Neural progenitor cell (in vitro differentiated cells): ENCODE measurements at regions not wholly inside any gene's neighbourhood (a gene's known extent, or its start where the extent isn't known, plus 50 kb on each side); places are given as distances from the start of the nearest gene placed in this dataset.
A peak's percentile ranks its signal among the peaks of the same experiment; 100 is the strongest.

Experiments
- DNase-seq: peaks from one replicate; pipeline ENCODE4 v3.0.0-alpha.2; 2016; ENCODE audit warnings: low spot score
- H2AFZ ChIP-seq: fragments of 200-600 bp; sonication (generic); replicated peaks from 2 replicates; pipeline ENCODE4 v1.6.1; 2016; ENCODE audit warnings: antibody characterized with exemption
- H3F3A ChIP-seq: fragments of 200-600 bp; sonication (generic); 2 replicates; pipeline ENCODE4 v1.6.1; 2016; ENCODE audit warnings: antibody characterized with exemption, low read depth
- H3K27ac ChIP-seq: fragments of 200-600 bp; sonication (generic); 2 replicates; pipeline ENCODE4 v1.5.1; 2016; ENCODE audit warnings: mild to moderate bottlenecking
- H3K27me3 ChIP-seq: fragments of 200-600 bp; sonication (generic); 2 replicates; pipeline ENCODE4 v1.6.1; 2016; ENCODE audit warnings: mild to moderate bottlenecking, moderate library complexity
- H3K36me3 ChIP-seq: fragments of 200-600 bp; sonication (generic); 2 replicates; pipeline ENCODE4 v1.5.1; 2016
- H3K4me1 ChIP-seq: fragments of 200-600 bp; sonication (generic); 2 replicates; pipeline ENCODE4 v1.6.1; 2016; ENCODE audit warnings: mixed run types
- H3K4me2 ChIP-seq: fragments of 200-600 bp; sonication (generic); 2 replicates; pipeline ENCODE4 v1.6.1; 2016
- H3K4me3 ChIP-seq: fragments of 200-600 bp; sonication (generic); 2 replicates; pipeline ENCODE4 v1.5.1; 2016
- H3K79me2 ChIP-seq: fragments of 200-600 bp; sonication (generic); 2 replicates; pipeline ENCODE4 v1.6.1; 2016; ENCODE audit warnings: low read depth
- H3K9ac ChIP-seq: fragments of 200-600 bp; sonication (generic); 2 replicates; pipeline ENCODE4 v1.6.1; 2016
- H3K9me3 ChIP-seq: fragments of 200-600 bp; sonication (generic); 2 replicates; pipeline ENCODE4 v1.5.1; 2016; ENCODE audit warnings: low read depth
- H4K20me1 ChIP-seq: fragments of 200-600 bp; sonication (generic); 2 replicates; pipeline ENCODE4 v1.6.1; 2016; ENCODE audit warnings: low read depth
- H3K27ac Mint-ChIP-seq: 3 replicates; pipeline ENCODE4 v1.8.0; 2021; ENCODE audit warnings: mixed read lengths
- H3K27me3 Mint-ChIP-seq: 2 replicates; pipeline ENCODE4 v1.8.0; 2022; ENCODE audit warnings: low read depth, mild to moderate bottlenecking, inconsistent platforms, moderate library complexity, mixed read lengths; ENCODE audit not compliant: insufficient read depth
- H3K36me3 Mint-ChIP-seq: 3 replicates; pipeline ENCODE4 v1.8.0; 2021; ENCODE audit warnings: mixed read lengths
- H3K4me1 Mint-ChIP-seq: 3 replicates; pipeline ENCODE4 v1.8.0; 2021; ENCODE audit warnings: mixed read lengths
- H3K4me3 Mint-ChIP-seq: 3 replicates; pipeline ENCODE4 v1.8.0; 2021; ENCODE audit warnings: mild to moderate bottlenecking, moderate library complexity, mixed read lengths
- H3K9me3 Mint-ChIP-seq: 3 replicates; pipeline ENCODE4 v1.8.0; 2020; ENCODE audit warnings: mixed read lengths
- EZH2 ChIP-seq: fragments of 200-600 bp; sonication (generic); IDR thresholded peaks from 2 replicates; pipeline ENCODE4 v1.6.1; 2017; ENCODE audit warnings: antibody characterized with exemption, mild to moderate bottlenecking, moderate library complexity
- EZH2phosphoT487 ChIP-seq: fragments of 200-600 bp; sonication (generic); IDR thresholded peaks from 2 replicates; pipeline ENCODE4 v1.6.1; 2017; ENCODE audit warnings: antibody characterized with exemption
- TF ChIP-seq, protein P1 (sequence below): fragments of 200-600 bp; sonication (generic); IDR thresholded peaks from 2 replicates; pipeline ENCODE4 v1.5.1; 2017; ENCODE audit warnings: antibody characterized with exemption, mild to moderate bottlenecking

DNA sequence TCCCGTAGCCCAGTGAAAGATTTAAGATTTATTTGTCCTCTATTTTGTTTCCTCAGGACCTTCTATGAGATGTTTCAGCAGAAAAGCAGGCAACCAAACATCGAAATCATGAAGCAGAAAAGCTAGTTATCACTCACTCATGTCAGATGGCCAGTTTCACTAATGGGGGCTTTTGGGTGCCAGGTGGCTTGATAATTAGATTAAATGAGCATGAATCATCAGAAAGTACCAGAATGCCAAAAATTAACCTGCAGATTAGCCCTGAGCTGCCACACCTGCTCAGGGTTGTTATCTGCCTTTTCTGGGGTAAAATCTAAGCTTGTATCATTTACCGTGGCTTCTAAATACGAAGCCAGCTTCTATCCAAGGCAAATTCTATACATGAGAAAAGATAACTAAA, 1017.5 kb downstream of the XPNPEP1 start:
- Mint-ChIP-seq H3K27me3 (no peaks in the 10 kb centered on the region), H3K9me3 (no peaks in the 10 kb centered on the region), H3K4me3 (no peak overlapping the region), H3K4me1 (peaks cover 14% of the 10 kb centered on the region), H3K36me3 (no peaks in the 10 kb centered on the region), H3K27ac (no peak overlapping the region)
- H3K9me3 ChIP-seq: no peaks in the 10 kb centered on the region
- H3K9ac ChIP-seq: no peak overlapping the region
- no peaks in the 10 kb centered on the region for H4K20me1 ChIP-seq
- H2AFZ ChIP-seq: no peak overlapping the region
- H3K79me2 ChIP-seq: no peaks in the 10 kb centered on the region
- no peak overlapping the region for H3K4me3 ChIP-seq
- H3K27me3 ChIP-seq: peaks cover 2% of the 10 kb centered on the region
- TF ChIP-seq EZH2phosphoT487 (no peak), EZH2 (no peak)
- TF ChIP-seq, protein P1, sequence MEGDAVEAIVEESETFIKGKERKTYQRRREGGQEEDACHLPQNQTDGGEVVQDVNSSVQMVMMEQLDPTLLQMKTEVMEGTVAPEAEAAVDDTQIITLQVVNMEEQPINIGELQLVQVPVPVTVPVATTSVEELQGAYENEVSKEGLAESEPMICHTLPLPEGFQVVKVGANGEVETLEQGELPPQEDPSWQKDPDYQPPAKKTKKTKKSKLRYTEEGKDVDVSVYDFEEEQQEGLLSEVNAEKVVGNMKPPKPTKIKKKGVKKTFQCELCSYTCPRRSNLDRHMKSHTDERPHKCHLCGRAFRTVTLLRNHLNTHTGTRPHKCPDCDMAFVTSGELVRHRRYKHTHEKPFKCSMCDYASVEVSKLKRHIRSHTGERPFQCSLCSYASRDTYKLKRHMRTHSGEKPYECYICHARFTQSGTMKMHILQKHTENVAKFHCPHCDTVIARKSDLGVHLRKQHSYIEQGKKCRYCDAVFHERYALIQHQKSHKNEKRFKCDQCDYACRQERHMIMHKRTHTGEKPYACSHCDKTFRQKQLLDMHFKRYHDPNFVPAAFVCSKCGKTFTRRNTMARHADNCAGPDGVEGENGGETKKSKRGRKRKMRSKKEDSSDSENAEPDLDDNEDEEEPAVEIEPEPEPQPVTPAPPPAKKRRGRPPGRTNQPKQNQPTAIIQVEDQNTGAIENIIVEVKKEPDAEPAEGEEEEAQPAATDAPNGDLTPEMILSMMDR: no peak
- peaks cover 13% of the 10 kb centered on the region for H3K4me1 ChIP-seq
- no peak for DNase-seq
- no peaks in the 10 kb centered on the region for H3K36me3 ChIP-seq
- H3K4me2 ChIP-seq: no peak overlapping the region
- H3F3A ChIP-seq: no peaks in the 10 kb centered on the region
- no peak overlapping the region for H3K27ac ChIP-seq

DNA sequence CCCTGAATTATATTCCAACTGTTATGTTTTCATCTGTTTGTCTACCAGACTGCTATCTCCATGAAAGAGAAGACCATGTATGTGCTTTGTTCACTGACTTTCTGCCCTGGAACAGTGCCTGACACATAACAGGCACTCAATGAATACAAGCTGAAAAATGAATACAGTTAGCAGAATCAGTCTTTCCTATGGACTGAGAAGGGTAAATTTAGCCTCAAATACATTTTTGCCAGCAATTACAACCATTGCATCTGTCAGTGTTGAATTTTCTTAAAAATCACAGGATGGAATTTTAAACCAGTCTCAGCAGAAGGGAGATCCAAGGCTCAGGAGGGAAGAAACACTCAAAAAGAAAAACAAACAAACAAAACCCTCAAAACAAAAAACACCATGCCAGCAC, 1018.1 kb downstream of the XPNPEP1 start:
- H3K4me1 Mint-ChIP-seq: peaks cover 14% of the 10 kb centered on the region
- Histone ChIP-seq H3K4me2 (no peak overlapping the region), H3K27ac (no peak overlapping the region), H3K4me3 (no peak overlapping the region), H3K79me2 (no peaks in the 10 kb centered on the region), H3K9ac (no peak overlapping the region), H3K27me3 (no peaks in the 10 kb centered on the region), H2AFZ (no peak overlapping the region), H3K9me3 (no peaks in the 10 kb centered on the region), H4K20me1 (no peaks in the 10 kb centered on the region), H3K36me3 (no peaks in the 10 kb centered on the region), H3F3A (no peaks in the 10 kb centered on the region), H3K4me1 (peaks cover 8% of the 10 kb centered on the region)
- no peak for DNase-seq
- H3K9me3 Mint-ChIP-seq: no peaks in the 10 kb centered on the region
- no peak overlapping the region for H3K27ac Mint-ChIP-seq
- TF ChIP-seq EZH2 (no peak), EZH2phosphoT487 (no peak)
- TF ChIP-seq, protein P1: no peak
- H3K36me3 Mint-ChIP-seq: no peaks in the 10 kb centered on the region
- no peaks in the 10 kb centered on the region for H3K27me3 Mint-ChIP-seq
- H3K4me3 Mint-ChIP-seq: no peak overlapping the region

DNA sequence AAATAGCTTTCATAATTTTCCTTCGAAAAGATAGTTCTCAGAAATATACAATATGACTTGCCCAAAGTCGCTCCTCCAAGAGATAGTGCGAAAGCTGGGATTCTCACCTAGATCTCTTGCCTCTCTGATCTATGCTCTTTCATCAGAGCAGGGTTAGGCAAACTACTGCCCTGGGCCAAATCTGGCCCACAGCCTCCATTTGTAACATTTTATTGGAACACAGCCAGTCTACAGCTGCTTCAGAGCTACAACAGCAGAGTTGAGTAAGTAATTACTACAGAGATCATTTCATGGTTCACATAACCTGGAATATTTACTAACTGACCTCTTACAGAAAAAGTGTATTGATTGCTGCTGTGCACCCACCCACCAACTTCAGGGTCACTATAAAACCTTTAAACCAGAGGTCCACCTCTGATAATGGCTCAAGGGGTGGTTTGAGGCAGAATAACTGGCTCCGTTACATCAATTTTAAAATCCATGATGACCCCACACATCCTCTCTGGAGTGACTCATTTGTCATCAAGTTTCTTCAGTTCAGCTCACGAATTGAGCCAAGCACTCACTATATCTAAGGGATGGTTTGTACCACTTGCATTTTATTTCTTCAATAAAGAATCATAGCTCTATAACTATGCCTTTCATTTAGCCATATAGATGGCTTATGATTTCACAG, 1019.0 kb downstream of the XPNPEP1 start:
- no peaks in the 10 kb centered on the region for H3K79me2 ChIP-seq
- TF ChIP-seq EZH2: no peak
- no peak for TF ChIP-seq EZH2phosphoT487
- TF ChIP-seq, protein P1: no peak
- H3K36me3 ChIP-seq: no peaks in the 10 kb centered on the region
- no peaks in the 10 kb centered on the region for H4K20me1 ChIP-seq
- H3K27ac ChIP-seq: no peak overlapping the region
- Mint-ChIP-seq H3K4me3 (no peak overlapping the region), H3K27me3 (no peaks in the 10 kb centered on the region), H3K36me3 (no peaks in the 10 kb centered on the region), H3K4me1 (peaks cover 18% of the 10 kb centered on the region), H3K9me3 (no peaks in the 10 kb centered on the region), H3K27ac (peak overlapping the region; percentile 48)
- peak overlapping the region; percentile 15 for H2AFZ ChIP-seq
- no peaks in the 10 kb centered on the region for H3F3A ChIP-seq
- no peak for DNase-seq
- no peak overlapping the region for H3K4me2 ChIP-seq
- no peak overlapping the region for H3K9ac ChIP-seq
- H3K4me1 ChIP-seq: peaks cover 13% of the 10 kb centered on the region
- no peaks in the 10 kb centered on the region for H3K9me3 ChIP-seq
- no peak overlapping the region for H3K4me3 ChIP-seq
- H3K27me3 ChIP-seq: no peaks in the 10 kb centered on the region
